Thoracic aorta (tissue), 2 donors: ENCODE measurements at regions not wholly inside any gene's neighbourhood (a gene's known extent, or its start where the extent isn't known, plus 50 kb on each side); places are given as distances from the start of the nearest gene placed in this dataset.

Experiments used
- ATAC-seq: fragments of 150-250 bp; one replicate; pipeline ENCODE4 v1.8.0; 2017; ENCODE audit warnings: low read depth; ENCODE audit not compliant: insufficient number of reproducible peaks, low FRiP score
- DNase-seq: peaks from one replicate; pipeline ENCODE4 v3.0.0-alpha.2; 2020; ENCODE audit warnings: low spot score
- H3K27ac ChIP-seq, 2 donors: fragments of 200-600 bp; sonication (generic); 1 replicate in 1 of 2; 2 replicates in 1 of 2; pipeline ENCODE4 v1.5.1; 2016; ENCODE audit warnings: mild to moderate bottlenecking in 2 of 2, moderate library complexity in 2 of 2
- H3K27me3 ChIP-seq: fragments of 200-600 bp; sonication (generic); replicated peaks from 2 replicates; pipeline ENCODE4 v1.6.0; 2016; ENCODE audit warnings: mild to moderate bottlenecking; ENCODE audit not compliant: insufficient read depth
- H3K36me3 ChIP-seq: fragments of 200-600 bp; sonication (generic); one replicate; pipeline ENCODE4 v1.5.1; 2016
- H3K4me1 ChIP-seq, 2 donors: fragments of 200-600 bp; sonication (generic); 1 replicate in 1 of 2; 2 replicates in 1 of 2; pipeline versions ENCODE4 v1.5.1 to v1.6.0; 2016; ENCODE audit warnings: low read depth in 2 of 2, mild to moderate bottlenecking in 1 of 2; ENCODE audit not compliant: control insufficient read depth in 1 of 2
- H3K4me3 ChIP-seq: fragments of 200-600 bp; sonication (generic); 2 replicates; pipeline ENCODE4 v1.5.1; 2016; ENCODE audit warnings: mild to moderate bottlenecking
- H3K9me3 ChIP-seq: fragments of 200-600 bp; sonication (generic); 2 replicates; pipeline ENCODE4 v1.5.1; 2016
- CTCF ChIP-seq: fragments of 200-600 bp; sonication (generic); IDR thresholded peaks from one replicate; pipeline ENCODE4 v1.5.1; 2019; ENCODE audit warnings: antibody characterized with exemption

- no peak for TF ChIP-seq CTCF
- no peak for ATAC-seq
- H3K4me3 ChIP-seq = no peak overlapping the region
- no peaks in the 10 kb centered on the region for H3K4me1 ChIP-seq
- H3K27ac ChIP-seq = no peak overlapping the region
- no peaks in the 10 kb centered on the region for H3K9me3 ChIP-seq
- H3K36me3 ChIP-seq = no peaks in the 10 kb centered on the region
- H3K27me3 ChIP-seq = no peaks in the 10 kb centered on the region
- DNase-seq = no peak
These were observed 424.0 kb downstream of the ADAMTS20 start for GRCh38 chr12:43127886-43128549.

GRCh38 chr12:43126652-43127375 lies 425.2 kb downstream of the ADAMTS20 start:
- H3K4me3 ChIP-seq = no peak overlapping the region
- DNase-seq (no peak), ATAC-seq (no peak)
- no peaks in the 10 kb centered on the region for H3K4me1 ChIP-seq
- H3K9me3 ChIP-seq = no peaks in the 10 kb centered on the region
- no peak for TF ChIP-seq CTCF
- H3K27ac ChIP-seq = no peak overlapping the region
- no peaks in the 10 kb centered on the region for H3K36me3 ChIP-seq
- no peaks in the 10 kb centered on the region for H3K27me3 ChIP-seq

- Histone ChIP-seq H3K27me3 (no peaks in the 10 kb centered on the region), H3K4me1 (no peaks in the 10 kb centered on the region), H3K9me3 (no peaks in the 10 kb centered on the region), H3K36me3 (no peaks in the 10 kb centered on the region), H3K4me3 (no peak overlapping the region), H3K27ac (no peak overlapping the region)
- no peak for ATAC-seq
- TF ChIP-seq CTCF = no peak
- no peak for DNase-seq
These were observed 428.5 kb downstream of the ADAMTS20 start for GRCh38 chr12:43123461-43123860.

GRCh38 chr12:43120150-43120549 lies 431.9 kb downstream of the ADAMTS20 start:
- TF ChIP-seq CTCF = no peak
- no peaks in the 10 kb centered on the region for H3K36me3 ChIP-seq
- ATAC-seq (no peak), DNase-seq (no peak)
- no peaks in the 10 kb centered on the region for H3K4me1 ChIP-seq
- H3K4me3 ChIP-seq = no peak overlapping the region
- no peak overlapping the region for H3K27ac ChIP-seq
- no peaks in the 10 kb centered on the region for H3K27me3 ChIP-seq
- H3K9me3 ChIP-seq = no peaks in the 10 kb centered on the region

- H3K27me3 ChIP-seq = no peaks in the 10 kb centered on the region
- H3K4me3 ChIP-seq = no peak overlapping the region
- DNase-seq (no peak), ATAC-seq (no peak)
- H3K27ac ChIP-seq = no peak overlapping the region
- no peaks in the 10 kb centered on the region for H3K9me3 ChIP-seq
- TF ChIP-seq CTCF = no peak
- H3K36me3 ChIP-seq = no peaks in the 10 kb centered on the region
- no peaks in the 10 kb centered on the region for H3K4me1 ChIP-seq
These were observed 433.1 kb downstream of the ADAMTS20 start for GRCh38 chr12:43118881-43119280.
